ENCODE measurements at regions not wholly inside any gene's neighbourhood (a gene's known extent, or its start where the extent isn't known, plus 50 kb on each side); places are given as distances from the start of the nearest gene placed in this dataset.

- TF ChIP-seq EZH2phosphoT487 (IDR thresholded peaks at IDR 0.05; ENCODE audit: borderline replicate concordance), result no peak
- TF ChIP-seq CTCF (conservative IDR thresholded peaks at IDR 0.05; ENCODE audit: low read length), result no peak
- Histone ChIP-seq H4K20me1 (ENCODE audit: insufficient read depth, low read length, poor library complexity, severe bottlenecking) (no peaks in the 10 kb centered on the region), H3K36me3 (ENCODE audit: insufficient read depth, low read length) (no peaks in the 10 kb centered on the region), H3K4me3 (ENCODE audit: low read length, poor library complexity, severe bottlenecking) (no peak overlapping the region), H3K4me2 (ENCODE audit: low read depth, low read length, poor library complexity, severe bottlenecking) (no peak overlapping the region), H3K9me3 (ENCODE audit: insufficient read depth, low read depth, low read length) (no peaks in the 10 kb centered on the region), H2AFZ (ENCODE audit: low read length) (no peak overlapping the region), H3K27me3 (ENCODE audit: insufficient read depth, low read length, poor library complexity, severe bottlenecking) (no peaks in the 10 kb centered on the region), H3K4me1 (ENCODE audit: insufficient read depth, low read length, poor library complexity, severe bottlenecking) (no peaks in the 10 kb centered on the region), H3K9ac (ENCODE audit: low read depth, low read length, poor library complexity, severe bottlenecking) (no peak overlapping the region), H3F3A (ENCODE audit: low read depth) (no peaks in the 10 kb centered on the region), H3K79me2 (ENCODE audit: insufficient read depth, low read length) (no peaks in the 10 kb centered on the region), H3K9me2 (replicated peaks; ENCODE audit: low read depth, low read length) (no peaks in the 10 kb centered on the region)
Measured at GRCh38 chr5:38716516-38716915, 129.3 kb upstream of the OSMR start.

GRCh38 chr5:38718771-38719391, 126.9 kb upstream of the OSMR start:
- H2AFZ ChIP-seq (ENCODE audit: low read length), result no peak overlapping the region
- H3K9me2 ChIP-seq (replicated peaks; ENCODE audit: low read depth, low read length), result no peaks in the 10 kb centered on the region
- H4K20me1 ChIP-seq (ENCODE audit: insufficient read depth, low read length, poor library complexity, severe bottlenecking), result no peaks in the 10 kb centered on the region
- no peaks in the 10 kb centered on the region for H3K9me3 ChIP-seq (ENCODE audit: insufficient read depth, low read depth, low read length)
- no peaks in the 10 kb centered on the region for H3K36me3 ChIP-seq (ENCODE audit: insufficient read depth, low read length)
- H3K27me3 ChIP-seq (ENCODE audit: insufficient read depth, low read length, poor library complexity, severe bottlenecking), result no peaks in the 10 kb centered on the region
- H3F3A ChIP-seq (ENCODE audit: low read depth), result no peaks in the 10 kb centered on the region
- no peak overlapping the region for H3K9ac ChIP-seq (ENCODE audit: low read depth, low read length, poor library complexity, severe bottlenecking)
- no peak overlapping the region for H3K4me3 ChIP-seq (ENCODE audit: low read length, poor library complexity, severe bottlenecking)
- H3K4me2 ChIP-seq (ENCODE audit: low read depth, low read length, poor library complexity, severe bottlenecking), result no peak overlapping the region
- TF ChIP-seq CTCF (conservative IDR thresholded peaks at IDR 0.05; ENCODE audit: low read length), result no peak
- TF ChIP-seq EZH2phosphoT487 (IDR thresholded peaks at IDR 0.05; ENCODE audit: borderline replicate concordance), result no peak
- H3K79me2 ChIP-seq (ENCODE audit: insufficient read depth, low read length), result no peaks in the 10 kb centered on the region
- H3K4me1 ChIP-seq (ENCODE audit: insufficient read depth, low read length, poor library complexity, severe bottlenecking), result no peaks in the 10 kb centered on the region

- no peaks in the 10 kb centered on the region for H3K4me1 ChIP-seq (ENCODE audit: insufficient read depth, low read length, poor library complexity, severe bottlenecking)
- H3K79me2 ChIP-seq (ENCODE audit: insufficient read depth, low read length), result no peaks in the 10 kb centered on the region
- no peak overlapping the region for H3K4me2 ChIP-seq (ENCODE audit: low read depth, low read length, poor library complexity, severe bottlenecking)
- H3F3A ChIP-seq (ENCODE audit: low read depth), result no peaks in the 10 kb centered on the region
- no peaks in the 10 kb centered on the region for H3K9me2 ChIP-seq (replicated peaks; ENCODE audit: low read depth, low read length)
- no peaks in the 10 kb centered on the region for H3K27me3 ChIP-seq (ENCODE audit: insufficient read depth, low read length, poor library complexity, severe bottlenecking)
- H3K36me3 ChIP-seq (ENCODE audit: insufficient read depth, low read length), result no peaks in the 10 kb centered on the region
- H3K9ac ChIP-seq (ENCODE audit: low read depth, low read length, poor library complexity, severe bottlenecking), result no peak overlapping the region
- no peak overlapping the region for H2AFZ ChIP-seq (ENCODE audit: low read length)
- TF ChIP-seq CTCF (conservative IDR thresholded peaks at IDR 0.05; ENCODE audit: low read length) (no peak), EZH2phosphoT487 (IDR thresholded peaks at IDR 0.05; ENCODE audit: borderline replicate concordance) (no peak)
- H4K20me1 ChIP-seq (ENCODE audit: insufficient read depth, low read length, poor library complexity, severe bottlenecking), result no peaks in the 10 kb centered on the region
- H3K9me3 ChIP-seq (ENCODE audit: insufficient read depth, low read depth, low read length), result no peaks in the 10 kb centered on the region
- no peak overlapping the region for H3K4me3 ChIP-seq (ENCODE audit: low read length, poor library complexity, severe bottlenecking)
Measured at GRCh38 chr5:38719403-38719802, 126.4 kb upstream of the OSMR start.
